ENCODE measurements at regions not wholly inside any gene's neighbourhood (a gene's known extent, or its start where the extent isn't known, plus 50 kb on each side); places are given as distances from the start of the nearest gene placed in this dataset.
"Not testable (repeated sequence)": the region's sequence is repeated elsewhere in the genome, so short reads cannot be mapped to it uniquely, and the experiment has no call there.

DNA sequence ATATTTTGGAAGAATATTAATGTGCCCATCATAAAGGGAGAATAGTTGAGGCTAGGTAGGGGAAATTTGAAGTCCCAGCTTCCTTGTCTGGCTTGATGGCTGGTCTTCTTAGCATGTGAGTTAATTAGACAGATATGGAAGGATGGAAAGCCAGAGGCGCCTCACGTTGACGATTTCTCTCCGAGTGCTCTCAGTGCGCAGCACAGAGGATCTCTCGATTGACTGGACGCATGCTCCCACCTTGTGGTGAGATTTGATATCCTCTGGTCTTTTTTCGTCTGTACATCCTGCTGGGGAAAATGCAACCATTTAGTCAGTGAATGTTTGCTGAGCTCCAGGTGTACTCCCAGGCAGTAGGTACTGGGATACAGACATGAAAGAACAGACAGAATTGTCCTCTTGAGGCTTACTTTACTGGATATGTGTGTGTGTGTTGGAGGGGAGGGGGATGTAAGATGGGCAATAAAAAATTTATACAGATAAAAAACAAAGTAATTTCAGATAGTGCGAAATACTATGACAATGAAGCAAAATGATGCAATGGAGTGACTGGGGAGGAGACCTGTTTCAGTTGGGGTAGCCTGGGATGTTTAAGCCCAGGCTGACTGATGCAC lies 66.9 kb upstream of the ZNG1B start:
- H3K4me1 ChIP-seq = peaks cover 0 to 7% (median 2%) of the 10 kb centered on the region in 4 donors
- no peak overlapping the region for H3K27ac ChIP-seq
- no peak overlapping the region for H3K4me3 ChIP-seq
- H3K9me3 ChIP-seq = no peaks in the 10 kb centered on the region
- H3K27me3 ChIP-seq = no peaks in the 10 kb centered on the region
- WGBS, 5 donors = 10 to 13% (median 11%) methylated on average over 9 of the region's 9 CpGs
- intact Hi-C loops (cut with DNase I; ENCODE audit: low total_unique reads) = loop anchor here (5.0 to 10.0 kb wide), 2 partner anchors 118 to 236 kb away; no protein-coding TSS in a partner anchor
- DNase-seq = peak; percentile 77 to 92
- no peaks in the 10 kb centered on the region for H3K36me3 ChIP-seq
- TF ChIP-seq, protein P1, sequence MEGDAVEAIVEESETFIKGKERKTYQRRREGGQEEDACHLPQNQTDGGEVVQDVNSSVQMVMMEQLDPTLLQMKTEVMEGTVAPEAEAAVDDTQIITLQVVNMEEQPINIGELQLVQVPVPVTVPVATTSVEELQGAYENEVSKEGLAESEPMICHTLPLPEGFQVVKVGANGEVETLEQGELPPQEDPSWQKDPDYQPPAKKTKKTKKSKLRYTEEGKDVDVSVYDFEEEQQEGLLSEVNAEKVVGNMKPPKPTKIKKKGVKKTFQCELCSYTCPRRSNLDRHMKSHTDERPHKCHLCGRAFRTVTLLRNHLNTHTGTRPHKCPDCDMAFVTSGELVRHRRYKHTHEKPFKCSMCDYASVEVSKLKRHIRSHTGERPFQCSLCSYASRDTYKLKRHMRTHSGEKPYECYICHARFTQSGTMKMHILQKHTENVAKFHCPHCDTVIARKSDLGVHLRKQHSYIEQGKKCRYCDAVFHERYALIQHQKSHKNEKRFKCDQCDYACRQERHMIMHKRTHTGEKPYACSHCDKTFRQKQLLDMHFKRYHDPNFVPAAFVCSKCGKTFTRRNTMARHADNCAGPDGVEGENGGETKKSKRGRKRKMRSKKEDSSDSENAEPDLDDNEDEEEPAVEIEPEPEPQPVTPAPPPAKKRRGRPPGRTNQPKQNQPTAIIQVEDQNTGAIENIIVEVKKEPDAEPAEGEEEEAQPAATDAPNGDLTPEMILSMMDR (IDR thresholded peaks at IDR 0.05) = peak in 5 of 7 experiments; percentile 49 to 89 (median 67)
- TF ChIP-seq POLR2A (IDR thresholded peaks at IDR 0.05) (no peak), POLR2AphosphoS5 (IDR thresholded peaks at IDR 0.05) (peak in 1 of 3 donors; percentile 43), EP300 (IDR thresholded peaks at IDR 0.05) (no peak)

DNA sequence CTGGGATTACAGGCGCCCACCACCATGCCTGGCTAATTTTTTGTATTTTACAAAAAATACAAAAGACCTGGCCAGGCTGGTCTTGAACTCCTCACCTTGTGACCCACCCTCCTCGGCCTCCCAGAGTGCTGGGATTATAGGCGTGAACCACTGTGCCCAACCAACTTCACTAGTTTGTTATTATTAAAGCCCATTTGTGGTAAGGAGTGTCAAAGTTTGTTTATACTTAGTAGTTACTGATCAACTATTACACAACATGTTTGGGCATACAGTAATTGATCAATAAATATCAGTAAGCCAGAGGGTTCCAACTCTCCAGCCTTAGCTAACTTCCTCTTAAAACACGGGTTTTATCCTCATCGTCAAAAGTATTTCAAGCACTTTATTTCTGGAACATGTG lies 67.5 kb upstream of the ZNG1B start:
- H3K4me1 ChIP-seq = peaks cover 0 to 7% (median 2%) of the 10 kb centered on the region in 4 donors
- intact Hi-C loops (cut with DNase I; ENCODE audit: low total_unique reads) = loop anchor here (5.0 to 10.0 kb wide), 2 partner anchors 118 to 235 kb away; no protein-coding TSS in a partner anchor
- 27 to 52% (median 43%) methylated on average over 5 of the region's 5 CpGs for WGBS, 5 donors
- no peak overlapping the region for H3K4me3 ChIP-seq
- H3K27me3 ChIP-seq = no peaks in the 10 kb centered on the region
- TF ChIP-seq EP300 (IDR thresholded peaks at IDR 0.05) (no peak), POLR2AphosphoS5 (IDR thresholded peaks at IDR 0.05) (no peak), POLR2A (IDR thresholded peaks at IDR 0.05) (no peak)
- TF ChIP-seq, protein P1 (IDR thresholded peaks at IDR 0.05) = no peak
- no peaks in the 10 kb centered on the region for H3K9me3 ChIP-seq
- DNase-seq = no peak
- no peaks in the 10 kb centered on the region for H3K36me3 ChIP-seq
- H3K27ac ChIP-seq = no peak overlapping the region

DNA sequence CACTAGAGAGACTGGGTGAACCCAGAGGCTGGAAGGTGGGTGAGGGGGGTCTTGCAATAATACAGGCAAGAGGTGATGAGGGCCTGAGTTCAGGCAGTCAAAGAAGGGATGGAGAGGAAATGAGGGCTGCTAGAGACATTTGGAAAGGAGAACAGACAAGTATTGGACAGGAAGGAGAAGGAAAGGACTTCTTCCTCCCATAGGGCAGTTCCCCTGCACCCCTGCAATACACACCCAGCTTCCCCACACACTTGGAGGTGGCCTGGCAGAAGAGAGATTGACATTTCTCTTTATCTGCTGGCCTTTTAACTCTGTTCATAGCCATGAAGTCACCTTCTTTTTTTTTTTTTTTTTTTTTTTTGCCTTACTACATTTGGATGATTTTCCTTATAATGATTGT lies 68.9 kb upstream of the ZNG1B start:
- H3K4me3 ChIP-seq; DNase-seq; intact Hi-C loops (cut with DNase I; ENCODE audit: low total_unique reads); H3K36me3 ChIP-seq; H3K27ac ChIP-seq; H3K27me3 ChIP-seq; H3K9me3 ChIP-seq; H3K4me1 ChIP-seq: not testable (repeated sequence)

DNA sequence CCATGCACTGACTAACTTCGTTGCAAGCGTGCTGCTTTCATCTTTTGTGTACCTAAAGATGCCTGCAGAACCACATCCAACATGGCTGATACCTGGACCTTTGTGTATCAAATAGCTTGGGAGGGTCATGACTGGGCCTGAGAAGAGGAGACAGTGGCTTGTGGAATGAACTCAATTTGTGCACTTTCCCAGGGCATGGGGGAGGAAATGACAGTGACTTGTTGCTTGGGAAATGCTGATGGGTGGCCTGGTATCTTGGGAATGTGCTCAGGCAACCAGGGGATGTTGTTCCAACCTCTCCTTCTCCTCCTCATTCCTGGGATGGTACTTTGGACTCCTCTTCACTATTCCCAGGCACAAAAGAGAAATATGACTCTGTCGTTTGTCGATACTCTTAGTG lies 70.7 kb upstream of the ZNG1B start:
- H3K27ac ChIP-seq; H3K4me3 ChIP-seq; H3K9me3 ChIP-seq; H3K27me3 ChIP-seq; intact Hi-C loops (cut with DNase I; ENCODE audit: low total_unique reads); H3K4me1 ChIP-seq; DNase-seq; H3K36me3 ChIP-seq: not testable (repeated sequence)
- WGBS, 5 donors = 80 to 95% (median 83%) methylated on average over 4 of the region's 4 CpGs

DNA sequence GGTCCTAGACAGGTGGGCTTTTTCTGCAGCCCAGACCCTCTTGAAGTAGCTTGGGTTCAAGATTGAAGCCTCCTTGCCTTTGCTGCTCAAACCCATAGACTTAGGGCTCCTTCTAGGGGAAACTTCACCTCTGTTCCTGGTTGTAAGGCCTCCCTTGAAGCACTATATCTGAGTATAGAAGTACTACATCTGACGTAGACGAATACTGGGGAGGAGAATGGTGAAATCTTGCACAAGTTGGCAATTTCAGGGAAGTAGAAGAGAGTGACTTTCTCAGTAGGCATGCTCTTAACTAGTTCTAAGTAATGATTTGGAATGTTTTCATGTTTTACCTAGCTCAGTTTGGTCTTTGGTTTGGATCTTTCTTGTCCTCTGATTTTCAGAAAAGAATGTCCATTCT lies 71.7 kb upstream of the ZNG1B start:
- intact Hi-C loops (cut with DNase I; ENCODE audit: low total_unique reads); H3K4me3 ChIP-seq; DNase-seq; H3K9me3 ChIP-seq; H3K36me3 ChIP-seq; H3K27ac ChIP-seq; H3K27me3 ChIP-seq; H3K4me1 ChIP-seq: not testable (repeated sequence)
- 67 to 92% (median 76%) methylated on average over 2 of the region's 2 CpGs for WGBS, 5 donors

DNA sequence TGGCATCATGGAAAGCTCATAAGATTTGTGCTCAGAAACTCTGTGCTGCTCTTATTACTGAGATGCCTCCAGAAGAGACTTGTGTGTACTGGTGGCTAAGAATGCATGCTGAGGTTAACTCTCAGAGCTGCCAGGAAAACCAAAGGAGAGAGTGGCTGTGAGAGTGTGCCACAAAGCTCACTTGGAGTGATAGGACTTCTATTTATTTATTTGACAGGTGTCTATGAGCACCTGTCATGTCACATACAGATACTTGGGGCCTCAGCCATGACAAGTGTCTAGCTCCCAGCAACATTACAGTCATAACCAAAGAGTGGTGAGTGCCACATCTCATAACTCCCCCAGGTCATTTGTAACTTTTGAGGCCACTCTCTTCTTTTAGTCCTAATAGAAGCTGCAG lies 72.2 kb upstream of the ZNG1B start:
- H3K4me3 ChIP-seq; H3K4me1 ChIP-seq; H3K27ac ChIP-seq; H3K27me3 ChIP-seq; H3K9me3 ChIP-seq; DNase-seq; intact Hi-C loops (cut with DNase I; ENCODE audit: low total_unique reads); H3K36me3 ChIP-seq: not testable (repeated sequence)
